HUES6 (cell line): ENCODE measurements at regions not wholly inside any gene's neighbourhood (a gene's known extent, or its start where the extent isn't known, plus 50 kb on each side); places are given as distances from the start of the nearest gene placed in this dataset.

Source experiments
- H3K27ac ChIP-seq: 2 replicates; pipeline ENCODE4 v1.7.0; 2013; ENCODE audit warnings: low read depth, mild to moderate bottlenecking, low read length, inconsistent platforms
- H3K27me3 ChIP-seq: 2 replicates; pipeline ENCODE4 v1.6.1; 2013; ENCODE audit warnings: low read length; ENCODE audit not compliant: control insufficient read depth, insufficient read depth
- H3K36me3 ChIP-seq: 2 replicates; pipeline ENCODE4 v1.6.1; 2013; ENCODE audit warnings: low read length; ENCODE audit not compliant: control insufficient read depth, insufficient read depth
- H3K4me1 ChIP-seq: 2 replicates; pipeline ENCODE4 v1.6.1; 2013; ENCODE audit warnings: low read length; ENCODE audit not compliant: control insufficient read depth, insufficient read depth
- H3K4me3 ChIP-seq: 2 replicates; pipeline ENCODE4 v1.5.1; 2013; ENCODE audit warnings: low read depth, low read length
- H3K9ac ChIP-seq: one replicate; pipeline ENCODE4 v1.6.1; 2013; ENCODE audit warnings: mild to moderate bottlenecking, low read length
- H3K9me3 ChIP-seq: 2 replicates; pipeline ENCODE4 v1.6.1; 2013; ENCODE audit warnings: low read depth, low read length; ENCODE audit not compliant: control insufficient read depth, insufficient read depth

- Histone ChIP-seq H3K9ac (no peak overlapping the region), H3K27me3 (no peaks in the 10 kb centered on the region), H3K9me3 (peaks cover 20% of the 10 kb centered on the region), H3K27ac (no peak overlapping the region), H3K4me3 (no peak overlapping the region), H3K4me1 (no peaks in the 10 kb centered on the region), H3K36me3 (no peaks in the 10 kb centered on the region)
Measured at GRCh38 chr10:4266416-4267085, 481.5 kb upstream of the KLF6 start.

GRCh38 chr10:4265964-4266363, 481.0 kb upstream of the KLF6 start:
- Histone ChIP-seq H3K4me3 (no peak overlapping the region), H3K27ac (no peak overlapping the region)

GRCh38 chr10:4264209-4264865, 479.3 kb upstream of the KLF6 start:
- no peak overlapping the region for H3K27ac ChIP-seq
- H3K9ac ChIP-seq, result no peak overlapping the region
- no peaks in the 10 kb centered on the region for H3K27me3 ChIP-seq
- H3K4me1 ChIP-seq, result no peaks in the 10 kb centered on the region
- H3K4me3 ChIP-seq, result no peak overlapping the region
- 0 out of 2 replicates have a peak, but pooled peaks cover 2% of the 10 kb centered on the region for H3K9me3 ChIP-seq
- H3K36me3 ChIP-seq, result no peaks in the 10 kb centered on the region

More at GRCh38 chr10:4265964-4266363, 481.0 kb upstream of the KLF6 start:
- Histone ChIP-seq H3K9ac (no peak overlapping the region), H3K27me3 (no peaks in the 10 kb centered on the region), H3K9me3 (peaks cover 14% of the 10 kb centered on the region), H3K36me3 (no peaks in the 10 kb centered on the region), H3K4me1 (no peaks in the 10 kb centered on the region)

- Histone ChIP-seq H3K4me3 (no peak overlapping the region), H3K27me3 (no peaks in the 10 kb centered on the region), H3K27ac (no peak overlapping the region), H3K9me3 (no peaks in the 10 kb centered on the region), H3K9ac (no peak overlapping the region), H3K36me3 (no peaks in the 10 kb centered on the region), H3K4me1 (no peaks in the 10 kb centered on the region)
Measured at GRCh38 chr10:4263601-4263921, 478.6 kb upstream of the KLF6 start.

- H3K4me1 ChIP-seq, result no peaks in the 10 kb centered on the region
- no peak overlapping the region for H3K4me3 ChIP-seq
- H3K36me3 ChIP-seq, result no peaks in the 10 kb centered on the region
- no peaks in the 10 kb centered on the region for H3K27me3 ChIP-seq
- no peaks in the 10 kb centered on the region for H3K9me3 ChIP-seq
- H3K27ac ChIP-seq, result no peak overlapping the region
- no peak overlapping the region for H3K9ac ChIP-seq
Measured at GRCh38 chr10:4262870-4263600, 478.0 kb upstream of the KLF6 start.

- Histone ChIP-seq H3K36me3 (no peaks in the 10 kb centered on the region), H3K9me3 (no peaks in the 10 kb centered on the region), H3K27ac (no peak overlapping the region), H3K27me3 (no peaks in the 10 kb centered on the region), H3K9ac (no peak overlapping the region), H3K4me1 (no peaks in the 10 kb centered on the region), H3K4me3 (no peak overlapping the region)
Measured at GRCh38 chr10:4262449-4262848, 477.4 kb upstream of the KLF6 start.

- no peaks in the 10 kb centered on the region for H3K9me3 ChIP-seq
- no peak overlapping the region for H3K4me3 ChIP-seq
- H3K27me3 ChIP-seq, result no peaks in the 10 kb centered on the region
- no peaks in the 10 kb centered on the region for H3K36me3 ChIP-seq
- no peaks in the 10 kb centered on the region for H3K4me1 ChIP-seq
- H3K9ac ChIP-seq, result no peak overlapping the region
- H3K27ac ChIP-seq, result no peak overlapping the region
Measured at GRCh38 chr10:4260483-4261124, 475.6 kb upstream of the KLF6 start.

GRCh38 chr10:4257939-4258465, 473.0 kb upstream of the KLF6 start:
- Histone ChIP-seq H3K27me3 (no peaks in the 10 kb centered on the region), H3K9ac (no peak overlapping the region), H3K9me3 (no peaks in the 10 kb centered on the region), H3K36me3 (no peaks in the 10 kb centered on the region), H3K4me1 (no peaks in the 10 kb centered on the region), H3K4me3 (no peak overlapping the region), H3K27ac (no peak overlapping the region)

GRCh38 chr10:4256971-4257370, 472.0 kb upstream of the KLF6 start:
- H3K27me3 ChIP-seq, result no peaks in the 10 kb centered on the region
- no peaks in the 10 kb centered on the region for H3K36me3 ChIP-seq
- H3K4me3 ChIP-seq, result no peak overlapping the region
- no peak overlapping the region for H3K9ac ChIP-seq
- no peaks in the 10 kb centered on the region for H3K9me3 ChIP-seq
- H3K4me1 ChIP-seq, result no peaks in the 10 kb centered on the region
- no peak overlapping the region for H3K27ac ChIP-seq

- H3K4me3 ChIP-seq, result no peak overlapping the region
- no peaks in the 10 kb centered on the region for H3K36me3 ChIP-seq
- H3K27me3 ChIP-seq, result no peaks in the 10 kb centered on the region
- H3K4me1 ChIP-seq, result no peaks in the 10 kb centered on the region
- H3K9ac ChIP-seq, result no peak overlapping the region
- H3K27ac ChIP-seq, result no peak overlapping the region
- no peaks in the 10 kb centered on the region for H3K9me3 ChIP-seq
Measured at GRCh38 chr10:4255751-4256150, 470.7 kb upstream of the KLF6 start.
